IMR-90 (cell line): ENCODE measurements at regions not wholly inside any gene's neighbourhood (a gene's known extent, or its start where the extent isn't known, plus 50 kb on each side); places are given as distances from the start of the nearest gene placed in this dataset.

Source experiments
- ATAC-seq: fragments of 200-7000 bp; cut with Tn5 transposase; 2 replicates; pipeline ENCODE4 v1.9.1; 2020; ENCODE audit warnings: low read depth, mild to moderate bottlenecking, moderate library complexity
- BruUV-seq: library from RNA; stranded (reverse); fragments of 400-500 nt; replicated peaks from 2 replicates; lab custom pipeline; 2021; lab: Mats Ljungman, UMichigan
- CTCF ChIA-PET: fragments of 300-600 bp; formaldehyde crosslinking; extraction: SDS; loops from one replicate; lab custom pipeline; 2021; ENCODE audit warnings: antibody characterized with exemption; lab: Yijun Ruan, JAX
- POLR2A ChIA-PET: fragments of 300-600 bp; sonication (Branson Sonifier 250); formaldehyde crosslinking; loops from one replicate; lab custom pipeline; 2022; ENCODE audit warnings: antibody characterized with exemption; ENCODE audit not compliant: unreplicated experiment; lab: Charles Lee
- DNase-seq: peaks from one replicate; pipeline ENCODE4 v3.0.0; 2013
- H2AFZ ChIP-seq: replicated peaks from 2 replicates; pipeline ENCODE3; 2013; ENCODE audit warnings: low read length, mild to moderate bottlenecking; ENCODE audit not compliant: poor library complexity
- H2AK5ac ChIP-seq: 2 replicates; pipeline ENCODE4 v1.6.1; 2013; ENCODE audit warnings: low read depth, low read length, inconsistent platforms
- H2AK9ac ChIP-seq: replicated peaks from 2 replicates; pipeline ENCODE3; 2013; ENCODE audit warnings: mild to moderate bottlenecking, low read depth, low read length, moderate library complexity; ENCODE audit not compliant: poor library complexity
- H2BK120ac ChIP-seq: 2 replicates; pipeline ENCODE4 v1.6.1; 2013; ENCODE audit warnings: low read depth, low read length, inconsistent platforms
- H2BK15ac ChIP-seq: 3 replicates; pipeline ENCODE4 v1.6.1; 2013; ENCODE audit warnings: low read depth, low read length, inconsistent platforms
- H2BK20ac ChIP-seq: 2 replicates; pipeline ENCODE4 v1.6.1; 2013; ENCODE audit warnings: low read depth, mild to moderate bottlenecking, inconsistent platforms, low read length, moderate library complexity
- H2BK5ac ChIP-seq: 2 replicates; pipeline ENCODE4 v1.6.1; 2013; ENCODE audit warnings: mild to moderate bottlenecking, low read depth, low read length, inconsistent platforms; ENCODE audit not compliant: poor library complexity, severe bottlenecking
- H3K14ac ChIP-seq: replicated peaks from 2 replicates; pipeline ENCODE4 v1.6.1; 2013; ENCODE audit warnings: low read depth, low read length, inconsistent platforms
- H3K18ac ChIP-seq: 2 replicates; pipeline ENCODE4 v1.6.1; 2013; ENCODE audit warnings: low read depth, low read length, control low read depth
- H3K23ac ChIP-seq: 2 replicates; pipeline ENCODE4 v1.6.1; 2013; ENCODE audit warnings: low read depth, low read length, inconsistent platforms
- H3K27ac ChIP-seq: 2 replicates; pipeline ENCODE4 v1.5.1; 2013; ENCODE audit warnings: mild to moderate bottlenecking, control low read depth, low read length; ENCODE audit not compliant: insufficient read depth
- H3K27me3 ChIP-seq: 2 replicates; pipeline ENCODE4 v1.6.1; 2013; ENCODE audit warnings: low read length; ENCODE audit not compliant: control insufficient read depth, insufficient read depth
- H3K36me3 ChIP-seq: 2 replicates; pipeline ENCODE4 v1.6.1; 2013; ENCODE audit warnings: low read length, mixed read lengths; ENCODE audit not compliant: control insufficient read depth, insufficient read depth
- H3K4ac ChIP-seq: 2 replicates; pipeline ENCODE4 v1.6.1; 2013; ENCODE audit warnings: low read depth, low read length, inconsistent platforms
- H3K4me1 ChIP-seq: 2 replicates; pipeline ENCODE4 v1.6.1; 2013; ENCODE audit warnings: low read length, mixed read lengths; ENCODE audit not compliant: control insufficient read depth, insufficient read depth
- H3K4me2 ChIP-seq: 2 replicates; pipeline ENCODE4 v1.6.1; 2013; ENCODE audit warnings: low read depth, mild to moderate bottlenecking, control low read depth, low read length, moderate library complexity
- H3K4me3 ChIP-seq: 2 replicates; pipeline ENCODE4 v1.5.1; 2013; ENCODE audit warnings: low read depth, mild to moderate bottlenecking, control low read depth, low read length, moderate library complexity; ENCODE audit not compliant: insufficient read depth
- H3K56ac ChIP-seq: 2 replicates; pipeline ENCODE4 v1.6.1; 2013; ENCODE audit warnings: low read length, inconsistent platforms; ENCODE audit not compliant: insufficient read depth; ENCODE audit errors: extremely low read depth
- H3K79me1 ChIP-seq, 2 experiments: 2 replicates each; pipeline ENCODE4 v1.6.1; 2013; ENCODE audit warnings: low read length in 2 of 2, inconsistent platforms in 1 of 2, low read depth in 1 of 2
- H3K9ac ChIP-seq: 2 replicates; pipeline ENCODE4 v1.6.1; 2013; ENCODE audit warnings: low read depth, low read length, control low read depth
- H3K9me1 ChIP-seq: 2 replicates; pipeline ENCODE4 v1.6.1; 2013; ENCODE audit warnings: low read length, inconsistent platforms; ENCODE audit not compliant: insufficient read depth
- H3K9me3 ChIP-seq: 2 replicates; pipeline ENCODE4 v1.6.1; 2013; ENCODE audit warnings: low read length; ENCODE audit not compliant: control insufficient read depth, insufficient read depth
- H4K20me1 ChIP-seq: 2 replicates; pipeline ENCODE4 v1.6.1; 2013; ENCODE audit warnings: low read length, inconsistent platforms; ENCODE audit not compliant: insufficient read depth
- H4K5ac ChIP-seq: 2 replicates; pipeline ENCODE4 v1.6.1; 2013; ENCODE audit warnings: mild to moderate bottlenecking, low read depth, low read length, control low read depth
- H4K8ac ChIP-seq, 2 experiments: 2 replicates each; pipeline ENCODE4 v1.6.1; 2013; ENCODE audit warnings: low read depth in 2 of 2, low read length in 2 of 2, control low read depth in 1 of 2, inconsistent platforms in 1 of 2
- H4K91ac ChIP-seq: 2 replicates; pipeline ENCODE4 v1.6.1; 2013; ENCODE audit warnings: low read depth, low read length, inconsistent platforms; ENCODE audit not compliant: insufficient read depth
- BHLHE40 ChIP-seq: fragments of 150-350 bp; IDR thresholded peaks from 2 replicates; pipeline ENCODE4 v1.6.1; 2016; ENCODE audit warnings: mild to moderate bottlenecking, low read depth, low read length
- CEBPB ChIP-seq: IDR thresholded peaks from 2 replicates; pipeline ENCODE4 v1.6.1; 2012; ENCODE audit warnings: low read depth, low read length, improper control_type of control experiment
- CHD1 ChIP-seq: IDR thresholded peaks from 2 replicates; pipeline ENCODE4 v1.6.1; 2012; ENCODE audit warnings: low read depth, low read length, improper control_type of control experiment
- FOS ChIP-seq: fragments of 150-350 bp; IDR thresholded peaks from 2 replicates; pipeline ENCODE4 v1.6.1; 2016; ENCODE audit warnings: low read depth, low read length
- MAFK ChIP-seq: IDR thresholded peaks from 2 replicates; pipeline ENCODE4 v1.6.1; 2012; ENCODE audit warnings: low read depth, low read length, improper control_type of control experiment
- MAZ ChIP-seq: IDR thresholded peaks from 2 replicates; pipeline ENCODE4 v1.6.1; 2012; ENCODE audit warnings: low read depth, mild to moderate bottlenecking, low read length, improper control_type of control experiment, moderate library complexity, borderline replicate concordance
- MXI1 ChIP-seq: IDR thresholded peaks from 2 replicates; pipeline ENCODE4 v1.6.1; 2012; ENCODE audit warnings: low read depth, mild to moderate bottlenecking, low read length, moderate library complexity, borderline replicate concordance
- NFE2L2 ChIP-seq: fragments of 150-350 bp; IDR thresholded peaks from 2 replicates; pipeline ENCODE4 v1.6.1; 2016; ENCODE audit warnings: low read depth, mild to moderate bottlenecking, low read length
- POLR2A ChIP-seq: IDR thresholded peaks from 2 replicates; pipeline ENCODE4 v1.6.1; 2012; ENCODE audit warnings: mild to moderate bottlenecking, low read depth, low read length
- RAD21 ChIP-seq: IDR thresholded peaks from 2 replicates; pipeline ENCODE4 v1.6.1; 2012; ENCODE audit warnings: low read length, improper control_type of control experiment
- RCOR1 ChIP-seq: IDR thresholded peaks from 2 replicates; pipeline ENCODE4 v1.6.1; 2012; ENCODE audit warnings: mild to moderate bottlenecking, low read length, improper control_type of control experiment; ENCODE audit not compliant: insufficient replicate concordance
- RFX5 ChIP-seq: IDR thresholded peaks from 2 replicates; pipeline ENCODE4 v1.8.0; 2012; ENCODE audit warnings: low read depth, mild to moderate bottlenecking, low read length, moderate library complexity
- SMC3 ChIP-seq: fragments of 150-350 bp; IDR thresholded peaks from 2 replicates; pipeline ENCODE4 v1.6.1; 2016; ENCODE audit warnings: low read depth, mild to moderate bottlenecking, antibody characterized with exemption, low read length, moderate library complexity
- WGBS, 2 experiments: methylation state at CpG; one replicate each; pipeline versions ENCODE4 v1.1.5 to v1.1.7; 2013; ENCODE audit warnings: missing lambda C conversion rate in 2 of 2; ENCODE audit not compliant: insufficient read length in 1 of 2; ENCODE audit errors: extremely low coverage in 2 of 2; 5-methylcytosine and 5-hydroxymethylcytosine counted together
- dilution Hi-C: fragments of 300-500 bp; cut with HindIII; formaldehyde crosslinking; loops from one replicate; pipeline ENCODE4 v1.14.3; 2018; ENCODE audit warnings: low sequenced_read_pairs; ENCODE audit not compliant: unreplicated experiment
- in situ Hi-C: fragments of 300-500 bp; cut with MboI; formaldehyde crosslinking; loops from 3 replicates; pipeline ENCODE4 v1.14.3; 2019; ENCODE audit warnings: low sequenced_read_pairs, inconsistent platforms, mixed read lengths
- intact Hi-C: fragments of 100-400 bp; cut with micrococcal nuclease; formaldehyde crosslinking; loops from 2 replicates; pipeline ENCODE4 v1.10.0; 2022
- TF ChIP-seq, protein P1 (sequence below): conservative IDR thresholded peaks from 2 replicates; pipeline ENCODE4 v1.5.1; 2012; ENCODE audit warnings: mild to moderate bottlenecking, low read depth, low read length, improper control_type of control experiment
- TF ChIP-seq, protein P2 (sequence below): fragments of 150-350 bp; IDR thresholded peaks from 2 replicates; pipeline ENCODE4 v1.6.1; 2017; ENCODE audit warnings: mild to moderate bottlenecking, antibody characterized with exemption, low read length, low read depth
- TF ChIP-seq, protein P3 (sequence below): fragments of 150-350 bp; IDR thresholded peaks from 2 replicates; pipeline ENCODE4 v1.6.1; 2016; ENCODE audit warnings: low read depth, mild to moderate bottlenecking, low read length, moderate library complexity, borderline replicate concordance

DNA sequence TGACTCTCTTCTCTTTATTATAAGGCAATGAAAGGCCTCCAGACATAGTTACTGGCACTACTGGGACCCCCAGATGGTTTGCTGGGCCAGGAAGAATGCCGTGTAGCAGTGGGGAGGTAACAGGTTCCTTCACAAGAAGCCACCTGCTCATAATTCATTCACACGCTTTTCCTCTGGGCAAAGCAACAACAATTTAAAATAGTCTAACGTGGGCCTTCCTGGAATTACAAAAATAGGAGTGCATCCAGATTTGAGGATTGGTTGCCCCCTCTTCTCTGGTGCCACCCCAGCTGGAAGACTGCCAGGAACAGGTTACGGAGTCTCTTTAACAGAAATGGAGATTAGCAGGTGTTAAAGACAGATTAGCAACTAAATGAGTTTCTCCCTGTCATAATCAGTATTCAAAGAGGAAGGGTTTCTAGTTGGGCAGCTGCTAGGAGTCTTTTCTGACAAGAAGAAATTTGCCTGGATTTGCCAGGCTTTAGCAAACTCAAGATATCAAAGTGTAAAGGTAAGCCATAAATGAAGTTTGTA is 409.6 kb downstream of the NPIPA8 start:
- Histone ChIP-seq H2BK20ac (no peak overlapping the region), H2BK120ac (no peak overlapping the region), H3K18ac (no peak overlapping the region), H4K20me1 (no peaks in the 10 kb centered on the region), H3K27ac (no peak overlapping the region), H4K8ac (no peak overlapping the region), H3K56ac (no peak overlapping the region), H2AK9ac (no peak overlapping the region), H3K4ac (no peak overlapping the region), H3K4me3 (no peak overlapping the region), H2AK5ac (no peak overlapping the region), H3K36me3 (no peaks in the 10 kb centered on the region), H4K5ac (no peak overlapping the region), H3K14ac (no peak overlapping the region), H4K91ac (no peak overlapping the region), H2AFZ (no peak overlapping the region), H3K9ac (no peak overlapping the region), H3K79me1 (no peaks in the 10 kb centered on the region), H3K9me1 (no peaks in the 10 kb centered on the region), H2BK5ac (no peak overlapping the region), H3K9me3 (peaks cover 3% of the 10 kb centered on the region; the same call in 1 of the 2 replicates), H3K27me3 (no peaks in the 10 kb centered on the region), H3K4me1 (no peaks in the 10 kb centered on the region), H3K23ac (no peak overlapping the region), H2BK15ac (no peak overlapping the region), H3K4me2 (no peak overlapping the region)
- dilution Hi-C loops, result no loop called here
- no peak for DNase-seq
- TF ChIP-seq POLR2A (no peak), NFE2L2 (no peak), SMC3 (no peak), RFX5 (no peak), CEBPB (no peak), MAFK (no peak), MXI1 (no peak), MAZ (no peak), CHD1 (no peak), FOS (no peak), BHLHE40 (no peak), RAD21 (no peak), RCOR1 (no peak)
- TF ChIP-seq, protein P1, sequence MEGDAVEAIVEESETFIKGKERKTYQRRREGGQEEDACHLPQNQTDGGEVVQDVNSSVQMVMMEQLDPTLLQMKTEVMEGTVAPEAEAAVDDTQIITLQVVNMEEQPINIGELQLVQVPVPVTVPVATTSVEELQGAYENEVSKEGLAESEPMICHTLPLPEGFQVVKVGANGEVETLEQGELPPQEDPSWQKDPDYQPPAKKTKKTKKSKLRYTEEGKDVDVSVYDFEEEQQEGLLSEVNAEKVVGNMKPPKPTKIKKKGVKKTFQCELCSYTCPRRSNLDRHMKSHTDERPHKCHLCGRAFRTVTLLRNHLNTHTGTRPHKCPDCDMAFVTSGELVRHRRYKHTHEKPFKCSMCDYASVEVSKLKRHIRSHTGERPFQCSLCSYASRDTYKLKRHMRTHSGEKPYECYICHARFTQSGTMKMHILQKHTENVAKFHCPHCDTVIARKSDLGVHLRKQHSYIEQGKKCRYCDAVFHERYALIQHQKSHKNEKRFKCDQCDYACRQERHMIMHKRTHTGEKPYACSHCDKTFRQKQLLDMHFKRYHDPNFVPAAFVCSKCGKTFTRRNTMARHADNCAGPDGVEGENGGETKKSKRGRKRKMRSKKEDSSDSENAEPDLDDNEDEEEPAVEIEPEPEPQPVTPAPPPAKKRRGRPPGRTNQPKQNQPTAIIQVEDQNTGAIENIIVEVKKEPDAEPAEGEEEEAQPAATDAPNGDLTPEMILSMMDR, result no peak
- TF ChIP-seq, protein P2, sequence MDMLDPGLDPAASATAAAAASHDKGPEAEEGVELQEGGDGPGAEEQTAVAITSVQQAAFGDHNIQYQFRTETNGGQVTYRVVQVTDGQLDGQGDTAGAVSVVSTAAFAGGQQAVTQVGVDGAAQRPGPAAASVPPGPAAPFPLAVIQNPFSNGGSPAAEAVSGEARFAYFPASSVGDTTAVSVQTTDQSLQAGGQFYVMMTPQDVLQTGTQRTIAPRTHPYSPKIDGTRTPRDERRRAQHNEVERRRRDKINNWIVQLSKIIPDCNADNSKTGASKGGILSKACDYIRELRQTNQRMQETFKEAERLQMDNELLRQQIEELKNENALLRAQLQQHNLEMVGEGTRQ, result no peak
- TF ChIP-seq, protein P3, sequence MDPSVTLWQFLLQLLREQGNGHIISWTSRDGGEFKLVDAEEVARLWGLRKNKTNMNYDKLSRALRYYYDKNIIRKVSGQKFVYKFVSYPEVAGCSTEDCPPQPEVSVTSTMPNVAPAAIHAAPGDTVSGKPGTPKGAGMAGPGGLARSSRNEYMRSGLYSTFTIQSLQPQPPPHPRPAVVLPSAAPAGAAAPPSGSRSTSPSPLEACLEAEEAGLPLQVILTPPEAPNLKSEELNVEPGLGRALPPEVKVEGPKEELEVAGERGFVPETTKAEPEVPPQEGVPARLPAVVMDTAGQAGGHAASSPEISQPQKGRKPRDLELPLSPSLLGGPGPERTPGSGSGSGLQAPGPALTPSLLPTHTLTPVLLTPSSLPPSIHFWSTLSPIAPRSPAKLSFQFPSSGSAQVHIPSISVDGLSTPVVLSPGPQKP, result no peak
- in situ Hi-C loops, result no loop called here
- intact Hi-C loops, result no loop called here
- ChIA-PET CTCF (no interaction called here), POLR2A (no interaction called here)
- ATAC-seq, result no peak
- BruUV-seq, result no TSS peak
- no CpG with 5 or more reads among the region's 4 CpGs for WGBS, 2 experiments
